ENCODE measurements at regions not wholly inside any gene's neighbourhood (a gene's known extent, or its start where the extent isn't known, plus 50 kb on each side); places are given as distances from the start of the nearest gene placed in this dataset.

- TF ChIP-seq CTCF (IDR thresholded peaks at IDR 0.05; ENCODE audit: low read depth, low read length, poor library complexity, severe bottlenecking) (no peak), EZH2phosphoT487 (IDR thresholded peaks at IDR 0.05; ENCODE audit: borderline replicate concordance, low read length) (no peak)
Observed at GRCh38 chr5:17964067-17964466, 329.8 kb downstream of the TAF11L14 start.
